ENCODE measurements at regions not wholly inside any gene's neighbourhood (a gene's known extent, or its start where the extent isn't known, plus 50 kb on each side); places are given as distances from the start of the nearest gene placed in this dataset.
"Not testable (repeated sequence)": the region's sequence is repeated elsewhere in the genome, so short reads cannot be mapped to it uniquely, and the experiment has no call there.

DNA sequence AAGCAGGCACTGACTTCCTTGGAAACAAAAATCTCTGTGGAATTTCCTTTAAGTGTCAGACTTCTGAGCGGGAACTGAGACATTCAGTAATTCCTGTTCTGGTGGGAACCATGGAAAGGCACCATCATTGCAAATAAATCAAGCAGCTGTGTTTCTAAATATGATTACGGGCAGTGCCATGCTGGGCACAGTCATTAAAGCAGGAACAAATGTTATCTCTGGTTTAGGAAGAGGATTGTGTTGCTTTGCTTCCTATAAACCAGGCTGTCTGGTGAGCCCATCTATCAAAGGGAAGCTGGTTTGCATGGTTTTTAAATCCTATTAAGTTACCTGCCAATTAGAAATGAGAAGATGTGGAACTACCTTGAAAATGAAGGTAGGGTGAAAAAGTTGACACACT, 86.7 kb downstream of the EBLN2 start:
- Histone ChIP-seq H3K4me2 (ENCODE audit: insufficient read depth, low read length) (no peak overlapping the region), H4K20me1 (ENCODE audit: insufficient read depth, low read length) (no peaks in the 10 kb centered on the region), H3K36me3 (ENCODE audit: insufficient read depth, low read length) (no peaks in the 10 kb centered on the region), H3K27ac (ENCODE audit: low read depth, low read length) (no peak overlapping the region), H3K4me3 (ENCODE audit: insufficient read depth, low read length) (no peak overlapping the region), H2AFZ (ENCODE audit: low read length) (no peak overlapping the region), H3K79me2 (ENCODE audit: insufficient read depth, low read length) (no peaks in the 10 kb centered on the region), H3K4me1 (ENCODE audit: insufficient read depth, low read length) (no peaks in the 10 kb centered on the region), H3K27me3 (ENCODE audit: insufficient read depth, low read length) (peaks cover 5% of the 10 kb centered on the region), H3K9me3 (ENCODE audit: low read depth, low read length) (no peaks in the 10 kb centered on the region)
- no peak for DNase-seq (ENCODE audit: insufficient read length, low spot score, missing footprints)
- TF ChIP-seq, protein P1, sequence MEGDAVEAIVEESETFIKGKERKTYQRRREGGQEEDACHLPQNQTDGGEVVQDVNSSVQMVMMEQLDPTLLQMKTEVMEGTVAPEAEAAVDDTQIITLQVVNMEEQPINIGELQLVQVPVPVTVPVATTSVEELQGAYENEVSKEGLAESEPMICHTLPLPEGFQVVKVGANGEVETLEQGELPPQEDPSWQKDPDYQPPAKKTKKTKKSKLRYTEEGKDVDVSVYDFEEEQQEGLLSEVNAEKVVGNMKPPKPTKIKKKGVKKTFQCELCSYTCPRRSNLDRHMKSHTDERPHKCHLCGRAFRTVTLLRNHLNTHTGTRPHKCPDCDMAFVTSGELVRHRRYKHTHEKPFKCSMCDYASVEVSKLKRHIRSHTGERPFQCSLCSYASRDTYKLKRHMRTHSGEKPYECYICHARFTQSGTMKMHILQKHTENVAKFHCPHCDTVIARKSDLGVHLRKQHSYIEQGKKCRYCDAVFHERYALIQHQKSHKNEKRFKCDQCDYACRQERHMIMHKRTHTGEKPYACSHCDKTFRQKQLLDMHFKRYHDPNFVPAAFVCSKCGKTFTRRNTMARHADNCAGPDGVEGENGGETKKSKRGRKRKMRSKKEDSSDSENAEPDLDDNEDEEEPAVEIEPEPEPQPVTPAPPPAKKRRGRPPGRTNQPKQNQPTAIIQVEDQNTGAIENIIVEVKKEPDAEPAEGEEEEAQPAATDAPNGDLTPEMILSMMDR (IDR thresholded peaks at IDR 0.05; ENCODE audit: extremely low read depth, low read depth, low read length): no peak

DNA sequence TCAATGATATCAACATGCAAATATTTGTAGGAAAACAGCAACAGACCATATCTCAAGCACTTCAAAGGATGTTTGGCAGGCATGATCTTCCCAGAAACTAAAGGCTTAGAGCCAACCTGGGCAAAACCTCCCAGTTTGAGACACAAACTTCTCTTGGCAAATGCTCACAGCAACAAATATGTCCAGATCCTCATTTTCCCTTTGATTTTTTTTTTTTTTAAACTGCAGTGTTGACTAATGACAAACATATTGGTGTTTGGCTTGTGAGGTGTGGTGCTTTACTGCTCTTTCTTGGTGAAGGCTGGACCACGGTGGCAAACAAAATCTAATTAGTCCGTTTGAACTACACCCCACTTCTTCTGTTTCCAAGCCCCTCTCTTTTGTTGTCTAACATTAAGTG, 87.2 kb downstream of the EBLN2 start:
- DNase-seq (ENCODE audit: insufficient read length, low spot score, missing footprints): no peak
- Histone ChIP-seq H3K27ac (ENCODE audit: low read depth, low read length) (no peak overlapping the region), H4K20me1 (ENCODE audit: insufficient read depth, low read length) (no peaks in the 10 kb centered on the region), H3K9me3 (ENCODE audit: low read depth, low read length) (no peaks in the 10 kb centered on the region), H2AFZ (ENCODE audit: low read length) (no peak overlapping the region), H3K4me3 (ENCODE audit: insufficient read depth, low read length) (no peak overlapping the region), H3K4me2 (ENCODE audit: insufficient read depth, low read length) (no peak overlapping the region), H3K36me3 (ENCODE audit: insufficient read depth, low read length) (no peaks in the 10 kb centered on the region), H3K4me1 (ENCODE audit: insufficient read depth, low read length) (no peaks in the 10 kb centered on the region), H3K27me3 (ENCODE audit: insufficient read depth, low read length) (peaks cover 5% of the 10 kb centered on the region), H3K79me2 (ENCODE audit: insufficient read depth, low read length) (no peaks in the 10 kb centered on the region)
- TF ChIP-seq, protein P1 (IDR thresholded peaks at IDR 0.05; ENCODE audit: extremely low read depth, low read depth, low read length): no peak

DNA sequence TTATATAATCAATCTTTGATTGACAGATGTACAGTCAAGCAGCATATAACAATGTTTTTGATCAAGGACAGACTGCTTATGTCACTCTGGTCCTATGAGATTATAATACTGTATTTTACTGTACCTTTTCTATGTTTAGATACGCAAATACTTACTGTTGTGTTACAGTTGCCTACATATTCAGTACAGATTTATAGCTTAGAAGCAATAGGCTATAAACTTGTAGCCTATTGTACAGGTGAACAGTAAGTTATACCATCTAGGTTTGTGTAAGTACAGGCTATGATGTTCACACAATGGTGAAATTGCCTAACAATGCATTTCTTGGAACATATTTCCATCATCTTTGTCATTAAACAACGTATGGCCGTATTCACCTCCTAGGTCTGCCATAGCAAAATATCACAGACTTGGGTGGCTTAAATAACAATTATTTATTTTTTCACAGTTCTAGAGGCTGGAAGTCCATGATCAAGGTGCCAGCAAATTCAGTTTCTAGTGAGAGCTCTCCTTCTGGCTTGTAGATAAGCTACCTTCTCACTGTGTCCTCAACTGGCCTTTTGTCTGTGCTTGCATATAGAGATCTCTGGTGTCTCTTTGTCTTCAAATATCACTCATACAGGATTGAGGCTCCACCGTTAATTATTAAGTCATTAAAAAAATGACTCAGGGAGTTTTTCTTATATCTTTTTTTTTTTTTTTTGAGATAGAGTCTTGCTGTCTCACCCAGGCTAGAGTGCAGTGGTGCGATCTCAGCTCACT, 89.1 kb downstream of the EBLN2 start:
- no peaks in the 10 kb centered on the region for H4K20me1 ChIP-seq (ENCODE audit: insufficient read depth, low read length)
- H3K9me3 ChIP-seq (ENCODE audit: low read depth, low read length): no peaks in the 10 kb centered on the region
- H3K4me1 ChIP-seq (ENCODE audit: insufficient read depth, low read length): no peaks in the 10 kb centered on the region
- peaks cover 5% of the 10 kb centered on the region for H3K27me3 ChIP-seq (ENCODE audit: insufficient read depth, low read length)
- TF ChIP-seq, protein P1 (IDR thresholded peaks at IDR 0.05; ENCODE audit: extremely low read depth, low read depth, low read length): no peak
- H3K79me2 ChIP-seq (ENCODE audit: insufficient read depth, low read length): no peaks in the 10 kb centered on the region
- no peak overlapping the region for H3K4me2 ChIP-seq (ENCODE audit: insufficient read depth, low read length)
- no peak overlapping the region for H3K4me3 ChIP-seq (ENCODE audit: insufficient read depth, low read length)
- H3K36me3 ChIP-seq (ENCODE audit: insufficient read depth, low read length): no peaks in the 10 kb centered on the region
- no peak overlapping the region for H2AFZ ChIP-seq (ENCODE audit: low read length)
- H3K27ac ChIP-seq (ENCODE audit: low read depth, low read length): no peak overlapping the region
- no peak for DNase-seq (ENCODE audit: insufficient read length, low spot score, missing footprints)

DNA sequence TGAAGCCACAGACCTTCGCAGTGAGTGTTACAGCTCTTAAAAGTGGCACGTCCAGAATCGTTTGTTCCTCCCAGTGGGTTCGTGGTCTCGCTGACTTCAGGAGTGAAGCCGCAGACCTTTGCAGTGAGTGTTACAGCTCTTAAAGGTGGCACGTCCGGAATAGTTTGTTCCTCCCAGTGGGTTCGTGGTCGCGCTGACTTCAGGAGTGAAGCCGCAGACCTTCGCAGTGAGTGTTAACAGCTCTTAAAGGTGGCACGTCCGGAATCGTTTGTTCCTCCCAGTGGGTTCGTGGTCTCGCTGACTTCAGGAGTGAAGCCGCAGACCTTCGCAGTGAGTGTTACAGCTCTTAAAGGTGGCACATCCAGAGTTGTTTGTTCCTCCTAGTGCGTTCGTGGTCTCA, 91.1 kb downstream of the EBLN2 start:
- not testable (repeated sequence) for H3K4me1 ChIP-seq (ENCODE audit: insufficient read depth, low read length); DNase-seq (ENCODE audit: insufficient read length, low spot score, missing footprints); H3K27me3 ChIP-seq (ENCODE audit: insufficient read depth, low read length); H3K27ac ChIP-seq (ENCODE audit: low read depth, low read length); H3K4me2 ChIP-seq (ENCODE audit: insufficient read depth, low read length); H4K20me1 ChIP-seq (ENCODE audit: insufficient read depth, low read length); H3K4me3 ChIP-seq (ENCODE audit: insufficient read depth, low read length); H3K36me3 ChIP-seq (ENCODE audit: insufficient read depth, low read length); H3K9me3 ChIP-seq (ENCODE audit: low read depth, low read length); H3K79me2 ChIP-seq (ENCODE audit: insufficient read depth, low read length); H2AFZ ChIP-seq (ENCODE audit: low read length)

DNA sequence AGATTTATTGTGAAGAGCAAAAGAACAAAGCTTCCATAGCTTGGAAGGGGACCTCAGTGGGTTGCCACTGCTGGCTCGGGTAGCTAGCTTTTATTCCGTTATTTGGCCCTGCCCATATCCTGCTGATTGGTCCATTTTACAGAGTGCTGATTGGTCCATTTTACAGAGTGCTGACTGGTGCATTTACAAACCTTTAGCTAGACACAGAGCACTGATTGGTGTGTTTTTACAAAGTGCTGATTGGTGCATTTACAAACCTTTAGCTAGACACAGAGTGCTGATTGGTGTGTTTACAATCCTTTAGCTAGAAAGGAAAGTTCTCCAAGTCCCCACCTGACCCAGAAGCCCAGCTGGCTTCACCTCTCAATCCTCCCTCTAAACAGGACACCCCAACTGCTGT, 91.6 kb downstream of the EBLN2 start:
- DNase-seq (ENCODE audit: insufficient read length, low spot score, missing footprints): not testable (repeated sequence)

DNA sequence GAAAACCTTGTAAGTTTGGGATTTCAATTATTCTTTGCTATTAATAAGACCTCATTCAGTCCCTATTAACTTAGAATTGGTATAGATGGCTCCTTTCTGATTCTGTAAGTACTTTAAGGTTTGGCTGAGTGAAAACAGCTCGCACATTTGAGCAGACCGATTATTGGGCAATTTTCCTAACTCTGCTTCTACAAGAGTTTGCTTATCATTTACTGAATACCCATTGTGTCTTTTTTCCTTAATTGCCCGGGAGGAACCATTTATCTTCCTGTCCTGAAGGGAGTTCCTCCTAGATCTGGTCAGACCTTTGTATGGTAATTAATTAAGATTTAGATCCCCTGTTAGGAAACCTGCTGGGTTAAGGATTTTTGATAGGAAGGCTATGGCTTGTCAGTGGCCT, 92.8 kb downstream of the EBLN2 start:
- not testable (repeated sequence) for DNase-seq (ENCODE audit: insufficient read length, low spot score, missing footprints); H3K27ac ChIP-seq (ENCODE audit: low read depth, low read length); H4K20me1 ChIP-seq (ENCODE audit: insufficient read depth, low read length); H3K4me2 ChIP-seq (ENCODE audit: insufficient read depth, low read length); H3K27me3 ChIP-seq (ENCODE audit: insufficient read depth, low read length); H3K9me3 ChIP-seq (ENCODE audit: low read depth, low read length); H3K36me3 ChIP-seq (ENCODE audit: insufficient read depth, low read length); H3K79me2 ChIP-seq (ENCODE audit: insufficient read depth, low read length); H3K4me1 ChIP-seq (ENCODE audit: insufficient read depth, low read length); H2AFZ ChIP-seq (ENCODE audit: low read length); H3K4me3 ChIP-seq (ENCODE audit: insufficient read depth, low read length)

More for the DNA sequence above, 91.6 kb downstream of the EBLN2 start:
- H3K4me1 ChIP-seq (ENCODE audit: insufficient read depth, low read length); H3K4me3 ChIP-seq (ENCODE audit: insufficient read depth, low read length); H3K4me2 ChIP-seq (ENCODE audit: insufficient read depth, low read length); H2AFZ ChIP-seq (ENCODE audit: low read length); H3K36me3 ChIP-seq (ENCODE audit: insufficient read depth, low read length); H3K9me3 ChIP-seq (ENCODE audit: low read depth, low read length); H3K27ac ChIP-seq (ENCODE audit: low read depth, low read length); H4K20me1 ChIP-seq (ENCODE audit: insufficient read depth, low read length); H3K27me3 ChIP-seq (ENCODE audit: insufficient read depth, low read length); H3K79me2 ChIP-seq (ENCODE audit: insufficient read depth, low read length): not testable (repeated sequence)

DNA sequence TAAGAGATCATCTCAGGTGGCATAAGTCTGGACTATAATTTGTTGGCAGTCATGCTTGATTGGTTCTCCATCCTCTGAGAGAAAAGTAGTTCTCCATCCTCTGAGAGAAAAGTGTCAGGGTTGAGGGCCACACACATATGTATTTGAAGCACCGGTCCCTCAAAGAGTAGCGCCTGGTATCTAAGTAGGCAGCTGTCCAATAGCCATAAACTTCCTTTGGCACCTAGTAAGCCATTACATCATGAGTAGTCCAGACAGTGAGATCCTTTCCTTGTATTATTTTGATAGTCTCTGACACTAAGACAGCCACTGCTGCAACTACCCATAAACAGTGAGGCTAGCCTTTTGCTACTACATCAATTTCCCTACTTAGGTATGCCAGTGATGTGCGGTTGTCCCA, 94.0 kb downstream of the EBLN2 start:
- H3K9me3 ChIP-seq (ENCODE audit: low read depth, low read length); H3K27ac ChIP-seq (ENCODE audit: low read depth, low read length); H2AFZ ChIP-seq (ENCODE audit: low read length); H3K36me3 ChIP-seq (ENCODE audit: insufficient read depth, low read length); H3K27me3 ChIP-seq (ENCODE audit: insufficient read depth, low read length); DNase-seq (ENCODE audit: insufficient read length, low spot score, missing footprints); H3K4me1 ChIP-seq (ENCODE audit: insufficient read depth, low read length); H4K20me1 ChIP-seq (ENCODE audit: insufficient read depth, low read length); H3K4me2 ChIP-seq (ENCODE audit: insufficient read depth, low read length); H3K4me3 ChIP-seq (ENCODE audit: insufficient read depth, low read length); H3K79me2 ChIP-seq (ENCODE audit: insufficient read depth, low read length): not testable (repeated sequence)
